ENCODE measurements at regions not wholly inside any gene's neighbourhood (a gene's known extent, or its start where the extent isn't known, plus 50 kb on each side); places are given as distances from the start of the nearest gene placed in this dataset.

- TF ChIP-seq POLR2A (IDR thresholded peaks at IDR 0.05) (no peak), CTCF (IDR thresholded peaks at IDR 0.05) (no peak)
- H3K27ac ChIP-seq: no peak overlapping the region
- no peaks in the 10 kb centered on the region for H3K27me3 ChIP-seq
- no peaks in the 10 kb centered on the region for H3K9me3 ChIP-seq
- no peaks in the 10 kb centered on the region for H3K4me1 ChIP-seq
- no peak for DNase-seq
- no peak overlapping the region for H3K4me3 ChIP-seq
- H3K36me3 ChIP-seq: no peaks in the 10 kb centered on the region
Measured at GRCh38 chr4:11223311-11223710, 205.4 kb downstream of the HS3ST1 start.

GRCh38 chr4:11218692-11219091 lies 210.0 kb downstream of the HS3ST1 start:
- DNase-seq: no peak
- Histone ChIP-seq H3K4me1 (no peaks in the 10 kb centered on the region), H3K36me3 (no peaks in the 10 kb centered on the region), H3K4me3 (no peak overlapping the region), H3K27ac (no peak overlapping the region), H3K27me3 (no peaks in the 10 kb centered on the region), H3K9me3 (no peaks in the 10 kb centered on the region)
- no peak for TF ChIP-seq CTCF (IDR thresholded peaks at IDR 0.05)
- no peak for TF ChIP-seq POLR2A (IDR thresholded peaks at IDR 0.05)

- Histone ChIP-seq H3K4me1 (no peaks in the 10 kb centered on the region), H3K4me3 (no peak overlapping the region), H3K27me3 (no peaks in the 10 kb centered on the region), H3K9me3 (no peaks in the 10 kb centered on the region), H3K36me3 (no peaks in the 10 kb centered on the region), H3K27ac (no peak overlapping the region)
- TF ChIP-seq CTCF (IDR thresholded peaks at IDR 0.05): no peak
- no peak for TF ChIP-seq POLR2A (IDR thresholded peaks at IDR 0.05)
- no peak for DNase-seq
Measured at GRCh38 chr4:11216520-11216919, 212.2 kb downstream of the HS3ST1 start.

- H3K27me3 ChIP-seq: no peaks in the 10 kb centered on the region
- H3K9me3 ChIP-seq: no peaks in the 10 kb centered on the region
- H3K4me3 ChIP-seq: no peak overlapping the region
- DNase-seq: no peak
- TF ChIP-seq CTCF (IDR thresholded peaks at IDR 0.05) (no peak), POLR2A (IDR thresholded peaks at IDR 0.05) (no peak)
- no peak overlapping the region for H3K27ac ChIP-seq
- H3K4me1 ChIP-seq: no peaks in the 10 kb centered on the region
- no peaks in the 10 kb centered on the region for H3K36me3 ChIP-seq
Measured at GRCh38 chr4:11214281-11214680, 214.4 kb downstream of the HS3ST1 start.

- Histone ChIP-seq H3K9me3 (no peaks in the 10 kb centered on the region), H3K36me3 (no peaks in the 10 kb centered on the region), H3K4me3 (no peak overlapping the region), H3K4me1 (no peaks in the 10 kb centered on the region), H3K27me3 (no peaks in the 10 kb centered on the region), H3K27ac (no peak overlapping the region)
- DNase-seq: no peak
- no peak for TF ChIP-seq CTCF (IDR thresholded peaks at IDR 0.05)
- no peak for TF ChIP-seq POLR2A (IDR thresholded peaks at IDR 0.05)
Measured at GRCh38 chr4:11209826-11210225, 218.9 kb downstream of the HS3ST1 start.

- no peak for DNase-seq
Measured at GRCh38 chr4:11201256-11201655, 227.4 kb downstream of the HS3ST1 start.

More at GRCh38 chr4:11201256-11201655, 227.4 kb downstream of the HS3ST1 start:
- Histone ChIP-seq H3K9me3 (no peaks in the 10 kb centered on the region), H3K27ac (no peak overlapping the region), H3K36me3 (no peaks in the 10 kb centered on the region), H3K27me3 (no peaks in the 10 kb centered on the region), H3K4me3 (no peak overlapping the region), H3K4me1 (no peaks in the 10 kb centered on the region)
- no peak for TF ChIP-seq CTCF (IDR thresholded peaks at IDR 0.05)
- no peak for TF ChIP-seq POLR2A (IDR thresholded peaks at IDR 0.05)
